ENCODE measurements at regions not wholly inside any gene's neighbourhood (a gene's known extent, or its start where the extent isn't known, plus 50 kb on each side); places are given as distances from the start of the nearest gene placed in this dataset.

DNA sequence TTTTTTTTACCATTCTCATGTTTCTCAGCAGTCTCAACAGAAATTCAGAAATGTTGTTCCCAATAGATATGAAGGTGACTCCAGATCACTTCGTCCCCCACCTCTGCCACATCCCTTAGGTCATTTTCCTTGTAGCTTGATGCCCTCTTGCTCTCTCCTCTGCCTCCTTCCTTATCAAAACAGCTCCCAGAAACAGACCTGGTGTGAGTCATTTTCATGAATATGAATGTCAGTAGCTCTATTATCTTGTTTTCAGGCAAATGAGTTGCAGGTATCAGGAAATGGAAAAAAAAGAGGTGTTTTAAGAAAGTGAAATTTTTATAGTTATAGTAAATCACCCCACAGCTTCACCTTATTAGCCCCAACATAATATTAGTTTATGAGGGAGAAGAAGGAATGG, 539.3 kb downstream of the SUCLA2 start:
- TF ChIP-seq POLR2A (IDR thresholded peaks at IDR 0.05), result no peak
- TF ChIP-seq, protein P1, sequence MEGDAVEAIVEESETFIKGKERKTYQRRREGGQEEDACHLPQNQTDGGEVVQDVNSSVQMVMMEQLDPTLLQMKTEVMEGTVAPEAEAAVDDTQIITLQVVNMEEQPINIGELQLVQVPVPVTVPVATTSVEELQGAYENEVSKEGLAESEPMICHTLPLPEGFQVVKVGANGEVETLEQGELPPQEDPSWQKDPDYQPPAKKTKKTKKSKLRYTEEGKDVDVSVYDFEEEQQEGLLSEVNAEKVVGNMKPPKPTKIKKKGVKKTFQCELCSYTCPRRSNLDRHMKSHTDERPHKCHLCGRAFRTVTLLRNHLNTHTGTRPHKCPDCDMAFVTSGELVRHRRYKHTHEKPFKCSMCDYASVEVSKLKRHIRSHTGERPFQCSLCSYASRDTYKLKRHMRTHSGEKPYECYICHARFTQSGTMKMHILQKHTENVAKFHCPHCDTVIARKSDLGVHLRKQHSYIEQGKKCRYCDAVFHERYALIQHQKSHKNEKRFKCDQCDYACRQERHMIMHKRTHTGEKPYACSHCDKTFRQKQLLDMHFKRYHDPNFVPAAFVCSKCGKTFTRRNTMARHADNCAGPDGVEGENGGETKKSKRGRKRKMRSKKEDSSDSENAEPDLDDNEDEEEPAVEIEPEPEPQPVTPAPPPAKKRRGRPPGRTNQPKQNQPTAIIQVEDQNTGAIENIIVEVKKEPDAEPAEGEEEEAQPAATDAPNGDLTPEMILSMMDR (IDR thresholded peaks at IDR 0.05), result no peak
- no peak for TF ChIP-seq EP300 (IDR thresholded peaks at IDR 0.05)

Measured in sigmoid colon (tissue), 4 donors.